ENCODE measurements at regions not wholly inside any gene's neighbourhood (a gene's known extent, or its start where the extent isn't known, plus 50 kb on each side); places are given as distances from the start of the nearest gene placed in this dataset.

- TF ChIP-seq CTCF (conservative IDR thresholded peaks at IDR 0.05): no peak
- TF ChIP-seq EZH2 (IDR thresholded peaks at IDR 0.05; ENCODE audit: low read depth): no peak
These were observed 84.6 kb downstream of the ZNF467 start for GRCh38 chr7:149688836-149689235.
